ENCODE measurements at regions not wholly inside any gene's neighbourhood (a gene's known extent, or its start where the extent isn't known, plus 50 kb on each side); places are given as distances from the start of the nearest gene placed in this dataset.
"Not testable (repeated sequence)": the region's sequence is repeated elsewhere in the genome, so short reads cannot be mapped to it uniquely, and the experiment has no call there.

GRCh38 chr4:158313566-158313965 lies 103.3 kb downstream of the TMEM144 start:
- no peak for DNase-seq

DNA sequence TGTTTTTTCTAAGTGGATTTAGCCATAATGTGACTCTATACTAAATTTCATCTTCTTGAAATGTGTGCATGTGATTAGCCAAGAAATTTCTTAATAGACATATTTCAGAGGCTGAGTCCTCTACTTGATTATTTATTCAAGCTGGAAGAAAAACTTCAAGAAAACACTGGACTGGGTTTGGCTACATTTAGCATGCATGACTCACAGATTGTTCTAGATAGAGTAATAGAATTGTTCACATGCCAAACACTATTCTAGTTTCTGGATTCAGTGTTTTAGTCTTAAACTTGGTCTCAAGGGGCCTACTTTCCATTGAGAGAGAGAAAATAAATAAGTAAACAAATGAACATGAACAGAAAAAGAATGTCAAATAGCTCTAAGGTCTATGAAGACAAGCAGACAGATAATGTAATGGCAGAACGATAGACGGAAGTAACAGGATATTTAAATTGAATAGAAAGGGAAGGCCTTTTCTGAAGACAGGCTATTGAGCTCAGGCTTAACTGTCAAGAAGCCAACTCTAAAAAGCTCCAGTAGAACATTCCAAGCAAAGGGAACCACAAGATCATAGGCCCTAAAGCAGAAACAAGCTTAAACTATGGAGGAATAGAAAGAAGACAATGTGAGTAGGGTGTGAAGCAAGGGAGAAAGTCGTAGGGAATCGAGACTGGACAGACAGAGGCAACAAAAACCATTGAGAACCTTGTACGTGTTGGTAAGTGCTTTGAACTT lies 104.6 kb downstream of the TMEM144 start:
- peak; percentile 64 for DNase-seq

DNA sequence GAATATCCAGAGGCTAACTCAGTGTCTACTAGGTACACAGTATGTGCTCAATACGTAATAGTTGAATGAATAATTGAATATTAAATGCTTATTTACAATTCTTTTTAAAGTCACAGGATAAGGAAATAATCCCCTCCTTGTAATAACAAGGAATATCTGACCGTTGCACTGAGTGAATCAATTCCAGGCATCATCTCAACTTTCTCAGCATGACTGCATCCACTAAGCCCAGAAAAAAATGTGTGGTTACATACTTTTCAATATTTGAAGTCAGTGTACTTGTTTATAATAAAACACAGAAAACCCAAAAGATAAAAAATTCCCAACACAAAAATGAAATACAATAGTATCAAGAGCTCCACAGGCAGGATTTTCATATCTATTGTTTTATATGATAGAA lies 105.4 kb downstream of the TMEM144 start:
- DNase-seq = no peak

DNA sequence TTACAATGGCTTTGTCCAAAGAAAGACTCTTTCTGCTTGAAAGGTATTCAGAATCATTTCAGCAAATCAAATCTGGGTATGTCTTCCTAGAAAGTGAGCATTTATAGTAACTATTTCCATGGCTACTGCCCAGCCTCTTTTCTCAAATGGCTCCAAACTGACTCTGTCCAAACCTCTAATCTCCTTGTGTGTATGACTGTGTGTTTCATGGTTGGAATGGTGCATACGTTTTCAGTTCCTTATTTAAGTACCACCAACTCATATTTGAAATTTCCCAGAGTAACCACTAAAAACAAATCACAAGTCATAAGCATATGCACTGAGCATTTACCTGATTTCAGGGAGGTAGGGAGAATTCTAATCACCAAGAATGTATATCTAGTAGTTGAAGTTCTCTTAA lies 106.0 kb downstream of the TMEM144 start:
- DNase-seq = no peak

DNA sequence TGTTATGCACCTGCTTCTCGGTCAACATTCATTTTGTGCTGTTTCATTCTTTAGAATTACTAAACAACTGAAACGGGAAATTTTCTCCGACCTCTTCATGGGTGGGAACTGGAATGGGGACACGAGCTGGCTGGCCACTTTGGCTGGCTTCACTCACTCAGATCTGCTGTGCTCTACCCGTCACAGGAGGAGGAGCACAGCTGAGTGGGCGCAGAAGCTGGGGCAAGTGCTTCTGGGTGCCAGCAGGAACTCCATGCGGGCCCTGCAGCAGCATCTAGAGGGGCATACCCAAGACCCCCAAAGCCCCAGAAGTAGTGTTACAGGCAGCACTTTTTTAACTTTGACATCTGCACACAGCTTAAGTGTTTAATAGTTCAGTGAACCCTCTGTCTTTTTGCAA lies 109.6 kb downstream of the TMEM144 start:
- no peak for DNase-seq

GRCh38 chr4:158322109-158322508 lies 111.8 kb downstream of the TMEM144 start:
- DNase-seq = no peak

GRCh38 chr4:158327525-158327924 lies 117.2 kb downstream of the TMEM144 start:
- no peak for DNase-seq

DNA sequence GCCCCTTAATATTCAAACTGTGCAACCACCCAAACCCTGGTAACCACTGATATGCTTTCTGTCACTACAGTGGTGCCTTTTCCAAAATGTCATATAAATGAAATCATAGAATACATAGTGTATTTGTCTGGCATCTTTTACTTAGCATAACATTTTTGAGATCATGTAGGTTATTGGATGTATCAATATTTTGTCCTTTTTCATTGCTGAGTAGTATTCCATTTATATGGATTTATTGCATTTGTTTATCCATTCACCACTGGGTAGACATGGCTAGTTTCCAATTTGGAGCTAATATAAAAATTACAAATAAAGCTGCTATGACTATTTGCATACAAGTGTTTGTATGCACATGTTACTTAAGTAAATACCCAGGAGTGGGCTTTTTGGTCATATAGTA lies 121.6 kb downstream of the TMEM144 start:
- no peak for DNase-seq

DNA sequence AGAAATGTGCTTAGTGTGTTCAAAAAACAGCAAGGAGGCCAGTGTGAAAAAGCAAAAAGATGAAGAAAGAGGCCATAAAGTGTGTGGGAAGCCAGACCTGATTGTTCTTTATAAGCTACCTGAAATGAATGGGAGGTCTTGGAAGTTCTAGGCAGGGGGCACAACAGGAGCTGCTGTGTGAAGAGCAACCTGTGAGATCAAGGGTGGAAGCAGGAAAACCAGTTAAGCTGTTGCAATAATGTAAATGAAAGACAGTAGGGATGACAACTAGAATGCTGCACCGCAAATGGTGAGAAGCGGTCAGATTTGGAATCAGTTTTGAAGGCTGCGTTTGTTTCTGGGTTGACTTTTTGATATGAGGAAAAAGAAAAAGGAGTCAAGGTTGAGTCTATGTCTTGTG lies 123.5 kb downstream of the TMEM144 start:
- no peak for DNase-seq

GRCh38 chr4:158341896-158342295 lies 131.6 kb downstream of the TMEM144 start:
- no peak for DNase-seq

DNA sequence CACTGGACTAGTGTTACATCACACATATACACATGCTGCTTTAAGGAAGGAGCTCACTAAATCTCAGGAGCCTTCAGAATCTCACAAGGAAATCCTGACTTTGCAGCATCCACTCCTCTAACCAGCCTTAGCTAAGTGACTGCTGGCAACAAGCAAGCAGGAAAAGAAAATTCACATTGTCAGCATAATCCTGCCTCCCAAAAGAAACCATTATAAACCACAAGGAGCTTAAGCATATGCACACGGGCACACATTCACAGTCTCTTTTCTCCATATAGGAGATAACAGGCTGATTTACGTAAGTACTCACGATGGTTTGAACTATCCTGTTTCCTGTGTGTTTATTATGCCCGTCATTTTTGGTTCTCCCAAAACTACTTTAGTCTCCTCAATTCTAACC lies 136.3 kb downstream of the TMEM144 start:
- DNase-seq = no peak

- no peak for DNase-seq
Observed at GRCh38 chr4:158347556-158347955, 137.3 kb downstream of the TMEM144 start.

DNA sequence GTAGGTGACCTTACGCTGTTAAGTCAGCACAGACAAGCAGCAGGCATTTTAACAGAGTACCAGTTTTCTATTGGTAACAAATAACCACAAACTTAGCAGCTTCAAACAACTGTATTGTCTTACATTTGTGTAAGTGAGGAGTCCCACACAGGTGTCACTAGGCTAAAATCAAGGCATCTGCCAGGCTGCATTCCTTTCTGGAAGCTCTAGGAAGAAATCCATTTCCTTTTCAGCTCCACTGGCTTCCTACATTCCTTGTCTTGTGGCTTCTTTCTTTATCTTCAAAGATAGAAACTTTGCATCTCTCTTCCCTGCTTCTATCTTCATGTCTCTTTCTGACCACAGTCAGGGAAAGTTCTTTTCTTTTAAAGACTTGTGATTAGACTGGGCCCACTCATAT lies 139.9 kb downstream of the TMEM144 start:
- no peak for DNase-seq

DNA sequence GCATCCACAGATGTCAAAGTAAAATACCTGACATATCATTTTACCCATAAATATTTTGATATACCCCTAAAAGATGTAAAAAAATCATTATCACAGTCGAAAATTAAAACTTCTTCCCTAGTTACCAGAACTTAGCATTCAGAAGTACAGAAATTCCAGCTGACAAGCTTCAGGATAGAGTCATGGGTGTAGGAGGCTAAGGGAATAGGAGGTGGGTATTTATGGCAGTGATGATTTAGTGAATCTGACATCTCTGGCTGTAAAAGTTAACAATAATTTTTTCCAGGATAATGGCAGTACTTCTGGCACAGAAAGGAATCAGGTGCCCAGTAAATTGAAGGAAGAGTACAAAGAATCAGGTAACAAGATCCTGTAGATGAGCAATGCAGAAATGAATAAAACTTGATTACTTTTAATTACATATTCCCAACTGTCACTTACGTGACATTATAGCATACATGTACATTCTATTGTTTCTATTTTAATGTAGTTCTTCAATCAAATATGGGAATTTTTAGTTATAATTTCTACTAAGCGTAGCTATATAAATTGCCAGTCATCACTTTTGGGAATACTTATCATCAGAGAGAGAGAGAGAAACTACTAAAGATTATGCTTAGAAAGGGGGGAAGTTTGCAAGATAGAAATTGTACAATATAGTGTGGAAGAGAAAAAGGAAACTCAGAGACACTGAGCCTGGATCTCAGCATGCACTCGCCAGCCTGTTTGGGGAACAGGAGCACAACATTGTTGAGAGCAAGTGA lies 143.4 kb downstream of the TMEM144 start:
- no peak for DNase-seq

DNA sequence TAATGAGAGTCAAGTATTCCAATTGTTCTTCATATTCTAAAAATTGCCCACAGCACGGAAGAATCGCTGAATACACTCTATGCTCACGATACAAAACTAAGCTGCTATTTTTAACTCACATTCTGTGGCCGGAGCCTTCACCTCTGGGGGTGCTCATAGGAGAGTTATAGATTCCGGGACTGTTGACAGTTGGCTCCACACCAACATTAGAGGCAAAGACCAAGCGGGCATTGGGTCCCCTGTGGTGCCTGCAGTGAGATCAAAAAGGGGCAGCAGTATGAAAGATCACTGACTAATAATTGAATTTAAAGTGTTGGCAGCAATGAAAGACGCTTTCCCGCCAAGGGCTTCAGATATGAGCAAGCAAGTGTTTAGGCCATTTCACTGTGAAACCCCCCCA lies 146.0 kb downstream of the TMEM144 start:
- DNase-seq = no peak

DNA sequence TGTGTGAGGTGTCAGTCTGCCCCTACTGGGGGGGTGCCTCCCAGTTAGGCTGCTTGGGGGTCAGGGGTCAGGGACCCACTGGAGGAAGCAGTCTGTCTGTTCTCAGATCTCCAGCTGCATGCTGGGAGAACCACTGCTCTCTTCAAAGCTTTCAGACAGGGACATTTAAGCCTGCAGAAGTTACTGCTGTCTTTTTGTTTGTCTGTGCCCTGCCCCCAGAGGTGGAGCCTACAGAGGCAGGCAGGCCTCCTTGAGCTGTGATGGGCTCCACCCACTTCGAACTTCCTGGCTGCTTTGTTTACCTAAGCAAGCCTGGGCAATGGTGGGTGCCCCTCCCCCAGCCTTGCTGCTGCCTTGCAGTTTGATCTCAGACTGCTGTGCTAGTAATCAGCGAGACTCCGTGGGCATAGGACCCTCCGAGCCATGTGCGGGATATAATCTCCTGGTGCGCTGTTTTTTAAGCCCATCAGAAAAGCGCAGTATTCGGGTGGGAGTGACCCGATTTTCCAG lies 153.7 kb upstream of the RXFP1 start:
- DNase-seq = not testable (repeated sequence)

DNA sequence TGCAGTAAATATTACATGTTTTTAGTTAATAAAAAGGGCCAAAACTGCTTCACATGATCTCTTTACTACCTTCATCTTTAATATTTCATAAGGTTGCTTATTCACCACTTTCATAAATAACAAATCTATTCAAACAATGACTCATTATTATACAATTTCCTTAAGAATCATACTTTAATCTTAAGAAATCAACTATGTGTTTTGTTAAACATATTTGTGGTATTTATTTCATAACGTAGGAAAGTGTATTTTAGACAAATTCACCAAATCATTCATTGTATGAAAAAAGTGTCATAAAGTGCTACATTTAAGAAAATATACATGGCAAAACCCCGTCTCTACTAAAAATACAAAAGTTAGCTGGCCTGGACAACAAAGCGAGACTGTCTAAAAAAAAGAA lies 150.5 kb upstream of the RXFP1 start:
- peak; percentile 7 for DNase-seq

- no peak for DNase-seq
Observed at GRCh38 chr4:158374318-158374717, 147.4 kb upstream of the RXFP1 start.

GRCh38 chr4:158376106-158376840 lies 145.4 kb upstream of the RXFP1 start:
- no peak for DNase-seq

GRCh38 chr4:158384414-158384813 lies 137.3 kb upstream of the RXFP1 start:
- no peak for DNase-seq

DNA sequence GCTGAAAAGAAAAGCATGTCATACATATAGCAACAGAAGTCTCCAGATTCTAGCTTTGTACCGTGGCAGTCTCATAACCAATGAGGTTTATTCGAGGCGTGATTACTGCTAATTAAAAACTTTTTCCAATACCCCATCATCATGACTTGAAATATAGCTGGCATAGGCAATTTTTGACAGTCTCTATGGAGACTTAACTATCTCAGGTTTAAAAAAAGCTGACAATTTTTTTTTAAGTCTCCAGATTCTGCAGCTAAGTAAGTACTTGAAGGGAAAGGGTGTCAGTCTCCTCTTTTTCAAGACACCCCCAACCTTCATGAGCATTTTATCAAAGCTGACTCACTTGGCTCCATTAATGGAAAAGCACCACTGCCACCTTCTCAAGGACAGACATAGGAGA lies 126.3 kb upstream of the RXFP1 start:
- no peak for DNase-seq

DNA sequence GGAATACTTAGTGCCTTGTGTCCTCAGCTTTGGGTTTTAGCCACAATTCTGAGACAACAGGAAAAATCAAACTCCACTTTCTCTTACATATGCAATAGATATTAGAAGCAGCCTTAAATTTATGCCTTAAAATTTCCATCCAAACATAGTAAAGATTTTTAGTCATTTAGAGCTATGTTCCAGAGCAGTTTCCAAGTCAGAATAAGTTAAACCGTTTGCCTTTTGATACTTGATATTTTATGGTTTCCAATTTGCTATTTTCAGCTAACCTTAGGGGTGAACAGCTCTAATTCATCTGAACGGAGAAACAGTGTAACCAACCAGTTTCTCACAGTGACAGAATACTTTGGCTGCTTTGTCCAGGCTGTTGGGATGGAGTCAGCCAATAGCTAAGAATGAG lies 125.8 kb upstream of the RXFP1 start:
- no peak for DNase-seq

GRCh38 chr4:158397781-158398180 lies 123.9 kb upstream of the RXFP1 start:
- no peak for DNase-seq

DNA sequence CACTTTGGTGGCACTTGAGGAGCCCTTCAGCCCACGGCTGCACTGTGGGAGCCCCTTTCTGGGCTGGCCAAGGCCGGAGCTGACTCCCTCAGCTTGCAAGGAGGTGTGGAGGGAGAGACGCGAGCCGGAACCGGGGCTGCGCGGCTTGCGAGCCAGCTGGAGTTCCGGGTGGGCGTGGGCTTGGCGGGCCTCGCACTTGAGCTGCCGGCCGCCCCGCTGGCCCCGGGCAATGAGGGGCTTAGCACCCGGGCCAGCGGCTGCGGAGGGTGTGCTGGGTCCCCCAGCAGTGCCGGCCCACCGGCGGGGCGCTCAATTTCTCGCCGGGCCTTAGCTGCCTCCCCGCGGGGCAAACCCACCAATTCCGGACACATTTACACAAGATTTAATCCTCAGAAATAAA lies 113.7 kb upstream of the RXFP1 start:
- DNase-seq = not testable (repeated sequence)
